GM06990 (cell line): ENCODE measurements at regions not wholly inside any gene's neighbourhood (a gene's known extent, or its start where the extent isn't known, plus 50 kb on each side); places are given as distances from the start of the nearest gene placed in this dataset.

Experiments
- DNase-seq: peaks from one replicate; pipeline ENCODE4 v3.0.0-alpha.2; 2011; ENCODE audit not compliant: insufficient read length; ENCODE audit errors: extremely low read depth
- H3K27me3 ChIP-seq: replicated peaks from 2 replicates; pipeline ENCODE4 v1.6.0; 2011; ENCODE audit warnings: low read length; ENCODE audit not compliant: control insufficient read depth, insufficient read depth
- H3K36me3 ChIP-seq: 2 replicates; pipeline ENCODE4 v1.5.1; 2011; ENCODE audit warnings: low read length; ENCODE audit not compliant: control insufficient read depth, insufficient read depth
- H3K4me3 ChIP-seq: replicated peaks from 2 replicates; pipeline ENCODE4 v1.5.1; 2011; ENCODE audit warnings: low read depth, mild to moderate bottlenecking, control low read depth, low read length
- CTCF ChIP-seq: IDR thresholded peaks from 2 replicates; pipeline ENCODE4 v1.5.1; 2011; ENCODE audit warnings: low read length, control low read depth, mild to moderate bottlenecking, inconsistent platforms; ENCODE audit not compliant: insufficient read depth, poor library complexity, severe bottlenecking

DNA sequence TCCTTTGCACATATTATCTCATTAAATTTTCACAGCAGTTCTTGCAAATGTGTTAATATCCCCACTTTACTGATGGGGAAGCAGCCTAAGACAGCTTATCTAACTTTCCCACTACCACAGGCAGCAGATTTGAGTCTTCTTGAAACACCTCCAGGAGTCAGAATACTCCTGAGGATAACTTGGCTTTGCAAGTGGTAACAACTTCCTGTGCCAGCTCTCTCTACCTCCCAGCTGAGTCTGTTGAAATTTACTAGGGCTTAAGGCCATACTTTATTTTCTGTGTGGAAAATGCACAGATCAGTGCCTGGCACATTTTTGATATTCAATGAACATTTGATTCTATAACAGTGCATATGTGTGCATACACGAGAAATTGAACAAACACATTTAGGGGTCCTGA, 136.1 kb upstream of the COBL start:
- Histone ChIP-seq H3K36me3 (no peaks in the 10 kb centered on the region), H3K27me3 (no peaks in the 10 kb centered on the region), H3K4me3 (no peak overlapping the region)
- TF ChIP-seq CTCF: no peak
- DNase-seq: no peak

DNA sequence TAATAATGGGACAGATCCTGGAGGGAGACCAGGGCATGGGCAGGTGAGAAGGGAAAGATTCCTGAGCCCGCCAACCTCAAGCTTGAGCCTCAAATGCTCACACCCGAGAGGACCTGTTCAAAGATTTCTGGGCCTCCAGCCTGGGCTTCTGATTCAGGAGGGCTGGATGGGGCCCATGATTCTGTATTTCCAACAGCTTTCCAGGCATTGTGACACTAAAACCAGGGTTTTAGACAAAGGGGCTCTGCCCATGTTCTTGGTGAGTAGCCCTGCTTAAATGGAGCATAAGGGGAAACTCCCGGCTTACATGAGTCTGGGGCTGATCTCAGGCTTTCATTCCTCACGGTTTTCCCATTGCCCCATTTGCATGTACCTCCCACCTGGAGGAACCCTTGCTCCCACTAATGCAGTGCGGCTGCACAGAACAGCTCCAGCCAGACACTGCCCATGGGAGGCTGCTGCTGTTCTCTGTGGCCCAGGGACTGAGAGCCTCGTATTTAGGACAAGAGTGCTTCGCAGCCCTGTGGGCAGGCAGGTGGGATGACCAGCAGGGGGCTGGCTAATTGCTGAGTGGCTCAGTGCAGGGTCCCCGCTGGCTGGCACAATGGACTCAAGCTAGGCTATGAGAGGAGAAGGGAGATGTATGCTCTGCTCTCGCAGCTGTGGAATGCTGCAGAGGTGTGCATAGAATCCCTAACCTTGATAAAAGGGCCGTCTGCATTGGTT, 135.3 kb upstream of the COBL start:
- no peak for TF ChIP-seq CTCF
- H3K27me3 ChIP-seq: no peaks in the 10 kb centered on the region
- no peaks in the 10 kb centered on the region for H3K36me3 ChIP-seq
- DNase-seq: no peak
- no peak overlapping the region for H3K4me3 ChIP-seq

GRCh38 chr7:51450541-51450940, 133.9 kb upstream of the COBL start:
- no peaks in the 10 kb centered on the region for H3K27me3 ChIP-seq

DNA sequence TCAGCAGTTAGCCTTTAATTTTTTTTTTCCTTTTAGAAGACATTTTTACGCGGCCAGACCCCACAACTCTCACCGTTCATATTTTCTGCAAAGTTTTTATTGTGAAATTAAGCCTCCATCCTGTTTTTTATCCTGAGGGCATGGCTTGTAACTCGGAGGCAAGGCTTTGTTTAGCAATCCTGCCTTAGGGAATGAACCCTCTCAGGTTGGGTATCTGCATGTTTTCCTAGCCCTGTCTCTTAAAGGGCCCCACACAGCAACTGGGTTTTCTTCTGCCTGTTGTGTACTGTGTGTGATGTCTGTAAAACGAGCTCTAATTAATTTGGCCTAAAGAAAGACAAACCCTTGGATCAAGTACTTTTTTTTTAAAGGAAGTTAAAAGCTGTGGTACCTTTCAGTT, 130.2 kb upstream of the COBL start:
- TF ChIP-seq CTCF: no peak
- no peaks in the 10 kb centered on the region for H3K36me3 ChIP-seq
- DNase-seq: no peak
- H3K4me3 ChIP-seq: no peak overlapping the region
- no peaks in the 10 kb centered on the region for H3K27me3 ChIP-seq

More at GRCh38 chr7:51450541-51450940, 133.9 kb upstream of the COBL start:
- Histone ChIP-seq H3K36me3 (no peaks in the 10 kb centered on the region), H3K4me3 (no peak overlapping the region)
- no peak for TF ChIP-seq CTCF
- DNase-seq: no peak

DNA sequence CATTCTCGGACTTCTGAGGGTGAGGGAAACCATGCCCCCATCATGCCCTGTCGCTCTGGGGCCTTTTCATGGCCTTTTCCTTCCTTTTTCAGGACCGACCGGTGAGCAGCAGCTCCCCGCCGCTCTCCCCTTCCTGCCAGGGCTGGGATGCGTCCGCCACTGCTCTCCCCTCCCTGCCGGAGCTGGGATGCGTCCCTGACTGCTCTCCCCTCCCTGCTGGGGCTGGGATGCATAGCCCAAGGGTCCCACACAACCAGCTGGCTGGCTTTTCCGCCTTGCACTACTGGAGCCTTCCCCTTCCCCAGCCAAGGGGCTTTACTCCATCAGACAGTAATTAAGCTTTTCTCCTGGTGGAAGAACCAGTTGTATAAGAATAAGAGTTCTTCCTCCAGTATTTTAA, 129.7 kb upstream of the COBL start:
- no peaks in the 10 kb centered on the region for H3K27me3 ChIP-seq
- no peak overlapping the region for H3K4me3 ChIP-seq
- TF ChIP-seq CTCF: no peak
- H3K36me3 ChIP-seq: no peaks in the 10 kb centered on the region
- no peak for DNase-seq

- Histone ChIP-seq H3K36me3 (no peaks in the 10 kb centered on the region), H3K27me3 (no peaks in the 10 kb centered on the region), H3K4me3 (no peak overlapping the region)
- no peak for TF ChIP-seq CTCF
- no peak for DNase-seq
These were observed 128.3 kb upstream of the COBL start for GRCh38 chr7:51444936-51445335.
